GM20000 (cell line): ENCODE measurements at regions not wholly inside any gene's neighbourhood (a gene's known extent, or its start where the extent isn't known, plus 50 kb on each side); places are given as distances from the start of the nearest gene placed in this dataset.
A peak's percentile ranks its signal among the peaks of the same experiment; 100 is the strongest.

Experiments used
- DNase-seq: peaks from one replicate; pipeline ENCODE4 v3.0.0; 2012; ENCODE audit warnings: low spot score
- TF ChIP-seq, protein P1 (sequence below): IDR thresholded peaks from 2 replicates; pipeline ENCODE4 v1.5.1; 2012; ENCODE audit warnings: mild to moderate bottlenecking, control low read depth; ENCODE audit errors: extremely low read depth, missing control alignments

DNA sequence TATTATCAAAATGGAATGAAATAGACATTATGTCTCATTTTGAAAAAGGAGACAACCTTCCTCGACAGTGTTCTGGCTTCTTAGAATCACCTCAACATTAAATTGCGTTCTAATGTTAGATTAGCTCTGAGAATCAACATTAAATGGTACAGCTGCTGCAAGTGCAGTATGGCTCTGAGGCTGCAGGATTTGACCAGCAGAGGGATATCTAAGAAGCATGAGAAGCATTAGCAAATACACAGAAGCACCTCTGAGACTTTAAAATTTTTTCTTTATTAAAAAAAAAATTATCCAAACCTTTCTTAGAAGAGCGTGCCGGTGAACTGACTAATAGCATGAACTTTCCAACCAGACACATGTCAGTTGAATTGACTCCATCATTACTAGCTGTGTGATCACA lies 253.4 kb upstream of the LRIG3 start:
- DNase-seq = no peak
- TF ChIP-seq, protein P1, sequence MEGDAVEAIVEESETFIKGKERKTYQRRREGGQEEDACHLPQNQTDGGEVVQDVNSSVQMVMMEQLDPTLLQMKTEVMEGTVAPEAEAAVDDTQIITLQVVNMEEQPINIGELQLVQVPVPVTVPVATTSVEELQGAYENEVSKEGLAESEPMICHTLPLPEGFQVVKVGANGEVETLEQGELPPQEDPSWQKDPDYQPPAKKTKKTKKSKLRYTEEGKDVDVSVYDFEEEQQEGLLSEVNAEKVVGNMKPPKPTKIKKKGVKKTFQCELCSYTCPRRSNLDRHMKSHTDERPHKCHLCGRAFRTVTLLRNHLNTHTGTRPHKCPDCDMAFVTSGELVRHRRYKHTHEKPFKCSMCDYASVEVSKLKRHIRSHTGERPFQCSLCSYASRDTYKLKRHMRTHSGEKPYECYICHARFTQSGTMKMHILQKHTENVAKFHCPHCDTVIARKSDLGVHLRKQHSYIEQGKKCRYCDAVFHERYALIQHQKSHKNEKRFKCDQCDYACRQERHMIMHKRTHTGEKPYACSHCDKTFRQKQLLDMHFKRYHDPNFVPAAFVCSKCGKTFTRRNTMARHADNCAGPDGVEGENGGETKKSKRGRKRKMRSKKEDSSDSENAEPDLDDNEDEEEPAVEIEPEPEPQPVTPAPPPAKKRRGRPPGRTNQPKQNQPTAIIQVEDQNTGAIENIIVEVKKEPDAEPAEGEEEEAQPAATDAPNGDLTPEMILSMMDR = no peak

DNA sequence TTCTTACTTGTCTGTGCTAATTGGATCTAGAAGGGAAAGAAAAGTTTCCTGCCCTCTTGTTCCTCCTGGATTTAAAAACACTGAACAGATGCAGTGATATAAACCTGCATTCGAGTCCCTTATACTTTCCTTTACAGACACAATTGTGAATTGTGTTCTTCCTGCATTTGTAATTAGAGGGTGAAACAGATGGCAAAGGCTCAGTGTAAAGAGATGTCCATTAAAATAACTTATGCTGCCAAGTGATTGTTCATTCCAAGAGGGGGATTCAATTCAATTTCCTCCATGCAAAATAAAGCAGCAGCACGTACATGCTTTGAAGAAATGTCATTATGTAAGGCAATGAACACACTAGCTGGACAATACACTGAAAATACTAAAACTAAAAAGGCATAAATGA lies 248.3 kb upstream of the LRIG3 start:
- no peak for DNase-seq
- TF ChIP-seq, protein P1 = no peak

DNA sequence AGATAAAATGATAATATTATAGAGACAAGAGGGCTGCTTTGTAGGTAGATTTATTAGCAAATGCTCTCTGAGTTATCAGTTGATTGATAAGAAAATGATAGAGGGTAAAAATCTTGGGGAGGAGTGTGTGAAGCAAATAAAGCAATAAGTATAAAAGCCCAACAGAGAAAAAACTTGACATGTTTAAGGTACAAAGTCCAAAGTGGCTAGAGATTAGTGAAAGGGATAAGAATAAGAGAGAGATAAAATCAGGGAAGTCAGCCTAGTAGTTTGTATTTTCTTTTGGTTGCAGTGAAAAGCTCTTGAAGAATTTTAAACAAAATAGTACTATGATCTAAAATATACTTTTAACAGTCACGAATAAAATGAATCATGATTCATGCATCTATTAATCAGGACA lies 246.2 kb upstream of the LRIG3 start:
- DNase-seq = no peak
- TF ChIP-seq, protein P1 = no peak

DNA sequence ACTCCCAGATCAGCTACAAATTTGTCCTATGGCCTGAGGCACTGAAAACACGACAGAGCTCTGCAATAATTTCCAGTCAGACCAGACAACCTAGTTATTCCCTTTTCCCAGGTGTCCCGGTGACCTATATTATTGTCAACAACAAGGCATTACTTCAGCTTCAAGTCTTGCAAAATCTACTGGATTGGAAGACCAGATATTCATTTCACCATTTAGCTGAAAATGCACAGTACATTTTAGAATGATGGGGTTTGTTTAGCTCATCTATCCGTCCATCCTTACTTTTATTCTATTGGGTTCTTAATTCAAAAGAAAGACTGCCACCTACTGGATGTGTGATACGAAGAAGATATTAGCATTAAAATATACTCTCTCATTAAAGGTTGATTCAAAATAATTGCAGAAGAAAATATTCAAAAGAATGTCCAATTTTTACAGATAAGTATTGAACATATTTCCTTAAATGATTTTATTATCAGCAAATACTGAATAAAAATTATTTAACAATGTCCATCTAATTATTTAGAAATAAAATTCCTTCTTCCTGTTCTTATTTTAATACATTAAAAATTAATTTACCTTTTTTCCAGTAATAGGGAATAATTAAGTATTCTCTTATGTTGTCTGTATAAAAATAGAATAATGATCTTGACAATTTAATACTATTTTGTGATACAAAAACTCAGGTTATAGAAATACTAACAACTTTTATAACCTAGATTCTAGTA lies 244.9 kb upstream of the LRIG3 start:
- no peak for DNase-seq
- TF ChIP-seq, protein P1 = peak; percentile 20

DNA sequence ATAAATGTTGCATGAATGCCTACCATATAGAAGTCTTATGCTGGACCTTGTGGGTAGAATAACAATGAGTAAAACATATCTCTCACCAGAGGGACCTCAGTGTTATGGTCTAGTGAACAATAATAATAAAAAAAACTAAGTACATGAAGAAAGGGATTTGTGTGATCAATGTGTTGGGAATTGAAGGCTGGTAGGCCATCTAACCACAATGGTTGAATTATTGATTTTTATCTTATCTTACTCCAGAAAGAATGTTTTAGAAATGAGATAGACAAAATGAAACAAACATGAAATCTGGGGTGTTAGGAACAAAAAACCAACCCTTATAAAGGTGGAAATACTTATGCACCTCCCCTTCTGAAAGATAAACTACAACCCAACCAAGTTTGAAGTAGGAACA lies 243.9 kb upstream of the LRIG3 start:
- TF ChIP-seq, protein P1 = no peak
- no peak for DNase-seq

DNA sequence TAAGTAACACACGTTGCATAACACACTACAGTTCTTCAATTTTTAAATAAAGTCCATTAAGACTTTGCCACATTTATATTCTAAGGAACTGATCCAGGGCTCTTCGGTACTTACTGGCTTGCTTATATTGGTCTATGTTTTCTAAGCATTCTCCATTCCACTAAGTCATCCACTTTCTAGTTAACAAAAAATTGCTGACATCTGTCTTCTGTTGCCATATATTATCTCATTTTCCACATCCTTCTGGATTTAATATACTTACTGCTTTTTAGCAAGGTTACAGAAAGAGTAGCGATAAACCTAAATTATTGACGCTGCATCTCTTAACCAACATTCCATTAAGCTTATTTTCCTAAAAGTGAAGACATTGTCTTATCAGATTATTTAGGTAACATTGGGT lies 238.4 kb upstream of the LRIG3 start:
- TF ChIP-seq, protein P1 = no peak
- DNase-seq = no peak

DNA sequence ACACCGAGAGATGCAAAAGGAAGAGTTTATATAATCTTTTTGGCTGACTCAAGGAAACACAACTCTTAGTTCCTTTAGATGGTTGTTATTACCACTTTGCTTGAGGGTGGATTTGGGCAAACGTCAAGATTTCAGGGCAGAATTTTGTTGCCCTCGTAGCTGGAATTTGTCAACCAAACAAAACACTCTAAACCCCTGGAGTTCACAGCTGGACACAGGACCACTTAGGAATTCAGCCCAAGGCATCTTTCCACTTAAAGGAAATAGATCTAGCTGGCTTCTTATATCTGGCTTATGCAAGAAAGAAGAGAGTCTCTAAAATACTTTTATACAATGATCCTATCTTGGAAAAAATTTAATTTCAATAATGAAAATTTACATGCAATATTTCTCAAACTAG lies 237.8 kb upstream of the LRIG3 start:
- TF ChIP-seq, protein P1 = no peak
- DNase-seq = no peak
